Mammary epithelial cell (primary cell): ENCODE measurements at regions not wholly inside any gene's neighbourhood (a gene's known extent, or its start where the extent isn't known, plus 50 kb on each side); places are given as distances from the start of the nearest gene placed in this dataset.

ENCODE experiments used
- EZH2 ChIP-seq: IDR thresholded peaks from 2 replicates; pipeline ENCODE4 v1.6.1; 2012; ENCODE audit warnings: low read length, inconsistent platforms, borderline replicate concordance
- TF ChIP-seq, protein P1 (sequence below), 2 donors: IDR thresholded peaks in 1 of 2; conservative IDR thresholded peaks in 1 of 2; 2 replicates each; pipeline ENCODE4 v1.5.1; 2011 to 2012; ENCODE audit warnings: inconsistent platforms in 2 of 2, low read length in 2 of 2, mild to moderate bottlenecking in 2 of 2, control low read depth in 1 of 2, low read depth in 1 of 2; ENCODE audit not compliant: insufficient read depth in 1 of 2; ENCODE audit errors: extremely low read depth in 1 of 2

GRCh38 chr3:62936626-62937254 is 61.5 kb upstream of the CADPS start:
- TF ChIP-seq, protein P1, sequence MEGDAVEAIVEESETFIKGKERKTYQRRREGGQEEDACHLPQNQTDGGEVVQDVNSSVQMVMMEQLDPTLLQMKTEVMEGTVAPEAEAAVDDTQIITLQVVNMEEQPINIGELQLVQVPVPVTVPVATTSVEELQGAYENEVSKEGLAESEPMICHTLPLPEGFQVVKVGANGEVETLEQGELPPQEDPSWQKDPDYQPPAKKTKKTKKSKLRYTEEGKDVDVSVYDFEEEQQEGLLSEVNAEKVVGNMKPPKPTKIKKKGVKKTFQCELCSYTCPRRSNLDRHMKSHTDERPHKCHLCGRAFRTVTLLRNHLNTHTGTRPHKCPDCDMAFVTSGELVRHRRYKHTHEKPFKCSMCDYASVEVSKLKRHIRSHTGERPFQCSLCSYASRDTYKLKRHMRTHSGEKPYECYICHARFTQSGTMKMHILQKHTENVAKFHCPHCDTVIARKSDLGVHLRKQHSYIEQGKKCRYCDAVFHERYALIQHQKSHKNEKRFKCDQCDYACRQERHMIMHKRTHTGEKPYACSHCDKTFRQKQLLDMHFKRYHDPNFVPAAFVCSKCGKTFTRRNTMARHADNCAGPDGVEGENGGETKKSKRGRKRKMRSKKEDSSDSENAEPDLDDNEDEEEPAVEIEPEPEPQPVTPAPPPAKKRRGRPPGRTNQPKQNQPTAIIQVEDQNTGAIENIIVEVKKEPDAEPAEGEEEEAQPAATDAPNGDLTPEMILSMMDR (conservative IDR thresholded peaks at IDR 0.05 in 1 of 2, IDR thresholded peaks at IDR 0.05 in 1 of 2; ENCODE audit: extremely low read depth in 1 of 2, insufficient read depth in 1 of 2, low read depth in 1 of 2, low read length in 2 of 2), result no peak
- no peak for TF ChIP-seq EZH2
